ENCODE measurements at regions not wholly inside any gene's neighbourhood (a gene's known extent, or its start where the extent isn't known, plus 50 kb on each side); places are given as distances from the start of the nearest gene placed in this dataset.

DNA sequence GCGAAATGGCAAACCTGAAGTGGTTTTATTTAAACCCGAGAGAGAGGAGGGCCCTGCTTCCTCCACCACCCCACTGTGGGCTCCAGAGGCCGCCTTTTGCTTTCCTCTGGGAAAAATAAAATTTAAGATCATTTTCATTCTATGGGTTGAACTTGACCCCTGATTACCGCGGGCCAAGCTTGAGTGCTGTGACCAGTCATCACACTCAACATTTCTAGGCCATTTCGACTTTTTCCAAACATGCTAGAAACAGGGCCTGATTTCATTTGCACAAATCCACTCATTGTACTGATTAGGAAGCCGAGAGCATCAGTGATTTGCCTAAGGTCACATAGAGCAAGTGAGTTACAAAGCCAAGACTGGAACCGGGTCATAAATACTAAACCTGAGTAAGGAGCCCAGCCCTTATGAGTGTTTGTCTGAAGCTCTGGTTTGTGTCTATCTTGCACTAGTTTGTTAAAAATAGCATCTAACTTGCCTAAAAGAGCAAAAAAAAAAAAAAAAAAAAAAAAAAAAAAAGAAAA lies 179.7 kb downstream of the DLL1 start:
- H2AFZ ChIP-seq (ENCODE audit: low read depth, low read length) = no peak overlapping the region
- H3K4me2 ChIP-seq (ENCODE audit: low read length, poor library complexity, severe bottlenecking) = no peak overlapping the region
- no peak overlapping the region for H3K14ac ChIP-seq (ENCODE audit: low read length in 2 of 2)
- H3K36me3 ChIP-seq (ENCODE audit: control insufficient read depth in 1 of 2, insufficient read depth in 2 of 2, low read depth in 1 of 2, low read length in 2 of 2) = no peaks in the 10 kb centered on the region
- WGBS = 74% methylated on average over 8 of the region's 8 CpGs
- DNase-seq = no peak
- H2BK12ac ChIP-seq (ENCODE audit: low read length in 2 of 2) = no peak overlapping the region
- no peak overlapping the region for H4K91ac ChIP-seq (ENCODE audit: low read length)
- no peak overlapping the region for H4K8ac ChIP-seq (ENCODE audit: low read length)
- H2BK120ac ChIP-seq (ENCODE audit: low read depth, low read length) = no peak overlapping the region
- H3K27me3 ChIP-seq (ENCODE audit: control insufficient read depth in 1 of 2, insufficient read depth in 1 of 2, low read length in 2 of 2) = peaks cover 0 to 23% of the 10 kb centered on the region in 2 experiments
- H3K79me1 ChIP-seq (replicated peaks; ENCODE audit: low read length, poor library complexity, severe bottlenecking) = no peaks in the 10 kb centered on the region
- no peak overlapping the region for H2BK15ac ChIP-seq (ENCODE audit: low read depth, poor library complexity, severe bottlenecking)
- no peak overlapping the region for H3K4me3 ChIP-seq (ENCODE audit: insufficient read depth in 1 of 2, low read depth in 1 of 2, low read length in 2 of 2)
- no peak overlapping the region for H2AK5ac ChIP-seq (ENCODE audit: low read length, severe bottlenecking)
- H3K4ac ChIP-seq (ENCODE audit: low read depth in 1 of 2, low read length in 2 of 2) = no peak overlapping the region
- no peaks in the 10 kb centered on the region for H3K4me1 ChIP-seq (ENCODE audit: control insufficient read depth, insufficient read depth, low read depth, low read length)
- H3K9ac ChIP-seq (ENCODE audit: low read length) = no peak overlapping the region
- H2BK5ac ChIP-seq (ENCODE audit: low read depth, low read length, poor library complexity, severe bottlenecking) = no peak overlapping the region
- H3K9me3 ChIP-seq (ENCODE audit: control insufficient read depth, low read length) = no peaks in the 10 kb centered on the region
- H3K23ac ChIP-seq (ENCODE audit: low read length in 2 of 2) = no peak overlapping the region
- H3K27ac ChIP-seq (ENCODE audit: low read length, poor library complexity, severe bottlenecking) = no peak overlapping the region
- no peak overlapping the region for H3K18ac ChIP-seq (ENCODE audit: low read depth in 1 of 2, low read length in 2 of 2)

DNA sequence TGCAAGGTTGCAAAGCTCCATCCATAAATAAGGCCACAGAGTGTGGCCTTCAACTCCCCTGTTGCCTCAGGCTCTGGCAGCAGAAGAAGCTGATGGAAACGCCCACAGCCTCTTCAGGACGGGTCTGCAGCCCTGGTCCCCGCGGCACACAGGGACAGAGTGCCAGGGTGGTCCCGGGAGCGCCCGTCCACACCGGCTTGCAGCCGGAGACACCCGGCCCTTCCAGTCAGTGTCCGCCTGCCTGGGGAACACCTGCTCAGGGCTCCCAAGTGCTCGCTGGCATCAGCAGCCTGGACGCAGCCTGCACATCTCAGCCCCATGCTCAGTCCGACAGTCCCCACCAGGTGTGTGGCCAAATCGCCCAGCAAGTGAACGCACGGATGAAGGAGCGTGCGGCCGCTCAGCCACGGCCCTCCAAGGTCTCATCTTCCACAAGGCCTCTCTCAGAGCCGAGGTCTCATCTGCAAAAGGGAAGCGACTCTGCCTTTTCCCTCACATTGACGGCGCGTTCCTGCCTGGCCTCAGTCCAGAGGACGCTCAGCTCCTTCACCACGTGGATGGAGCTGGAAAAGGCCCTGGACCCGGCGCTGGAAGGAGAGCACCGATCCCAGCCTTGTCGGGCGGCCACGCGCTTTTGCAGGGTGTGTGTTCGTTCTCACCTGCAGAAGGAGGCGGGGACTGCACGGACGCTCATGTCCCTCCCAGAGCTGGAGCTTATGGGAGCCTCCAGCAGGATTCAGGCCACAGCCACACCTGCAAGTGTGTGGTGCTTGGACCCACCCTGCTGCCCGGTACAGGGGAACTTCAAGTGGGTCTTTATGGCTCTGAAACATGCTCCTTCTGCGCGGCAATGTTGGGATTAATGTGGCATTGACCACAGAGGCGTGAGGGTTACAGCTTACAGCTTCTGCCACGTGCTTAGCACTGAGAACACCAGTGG lies 180.4 kb downstream of the DLL1 start:
- no peak overlapping the region for H2BK15ac ChIP-seq (ENCODE audit: low read depth, poor library complexity, severe bottlenecking)
- H4K91ac ChIP-seq (ENCODE audit: low read length) = no peak overlapping the region
- no peak overlapping the region for H3K4me2 ChIP-seq (ENCODE audit: low read length, poor library complexity, severe bottlenecking)
- WGBS = 83% methylated on average over 44 of the region's 44 CpGs
- no peak overlapping the region for H2BK120ac ChIP-seq (ENCODE audit: low read depth, low read length)
- H3K9me3 ChIP-seq (ENCODE audit: control insufficient read depth, low read length) = peaks cover 2% of the 10 kb centered on the region
- H2BK12ac ChIP-seq (ENCODE audit: low read length in 2 of 2) = no peak overlapping the region
- no peak overlapping the region for H2AFZ ChIP-seq (ENCODE audit: low read depth, low read length)
- H3K4ac ChIP-seq (ENCODE audit: low read depth in 1 of 2, low read length in 2 of 2) = no peak overlapping the region
- no peak overlapping the region for H3K27ac ChIP-seq (ENCODE audit: low read length, poor library complexity, severe bottlenecking)
- H3K14ac ChIP-seq (ENCODE audit: low read length in 2 of 2) = no peak overlapping the region
- no peaks in the 10 kb centered on the region for H3K36me3 ChIP-seq (ENCODE audit: control insufficient read depth in 1 of 2, insufficient read depth in 2 of 2, low read depth in 1 of 2, low read length in 2 of 2)
- no peak overlapping the region for H3K23ac ChIP-seq (ENCODE audit: low read length in 2 of 2)
- H4K8ac ChIP-seq (ENCODE audit: low read length) = no peak overlapping the region
- H2BK5ac ChIP-seq (ENCODE audit: low read depth, low read length, poor library complexity, severe bottlenecking) = no peak overlapping the region
- H3K27me3 ChIP-seq (ENCODE audit: control insufficient read depth in 1 of 2, insufficient read depth in 1 of 2, low read length in 2 of 2) = peaks cover 0 to 27% of the 10 kb centered on the region in 2 experiments
- no peaks in the 10 kb centered on the region for H3K79me1 ChIP-seq (replicated peaks; ENCODE audit: low read length, poor library complexity, severe bottlenecking)
- DNase-seq = no peak
- H3K9ac ChIP-seq (ENCODE audit: low read length) = no peak overlapping the region
- no peak overlapping the region for H3K4me3 ChIP-seq (ENCODE audit: insufficient read depth in 1 of 2, low read depth in 1 of 2, low read length in 2 of 2)
- H3K18ac ChIP-seq (ENCODE audit: low read depth in 1 of 2, low read length in 2 of 2) = no peak overlapping the region
- no peak overlapping the region for H2AK5ac ChIP-seq (ENCODE audit: low read length, severe bottlenecking)
- H3K4me1 ChIP-seq (ENCODE audit: control insufficient read depth, insufficient read depth, low read depth, low read length) = no peaks in the 10 kb centered on the region

DNA sequence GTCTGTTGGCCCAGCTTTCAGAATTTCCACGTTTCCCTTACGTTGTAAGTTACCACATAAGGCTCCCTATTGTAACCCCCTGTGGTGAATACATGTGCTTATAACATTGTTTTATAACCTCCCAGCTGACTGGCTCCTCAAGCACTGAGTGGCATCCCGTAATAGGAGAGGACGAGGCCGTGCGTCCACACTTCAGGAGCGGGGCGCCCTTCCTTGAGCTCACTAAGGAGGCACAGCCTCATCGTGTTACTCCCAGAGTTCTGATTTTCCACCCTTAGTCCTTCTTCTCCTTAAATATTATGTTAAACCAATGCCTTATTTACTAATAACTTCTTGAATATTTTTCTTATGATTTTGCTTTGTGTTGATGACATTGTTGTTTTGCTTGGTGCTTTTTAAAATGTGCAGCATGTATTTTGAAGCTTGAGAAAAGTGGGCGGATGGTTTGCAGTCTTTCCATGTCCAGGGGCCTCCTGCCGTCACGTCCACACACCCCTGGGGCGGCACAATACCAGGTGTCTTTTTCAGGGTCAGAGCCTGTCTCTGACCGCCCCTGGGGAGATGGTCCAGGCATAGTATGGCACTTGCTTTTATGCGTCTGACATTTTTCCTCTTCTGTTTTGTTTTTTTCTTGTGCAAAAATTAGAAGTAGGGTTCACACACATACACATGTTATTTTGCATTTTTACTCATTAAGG lies 181.8 kb downstream of the DLL1 start:
- H4K91ac ChIP-seq (ENCODE audit: low read length) = no peak overlapping the region

DNA sequence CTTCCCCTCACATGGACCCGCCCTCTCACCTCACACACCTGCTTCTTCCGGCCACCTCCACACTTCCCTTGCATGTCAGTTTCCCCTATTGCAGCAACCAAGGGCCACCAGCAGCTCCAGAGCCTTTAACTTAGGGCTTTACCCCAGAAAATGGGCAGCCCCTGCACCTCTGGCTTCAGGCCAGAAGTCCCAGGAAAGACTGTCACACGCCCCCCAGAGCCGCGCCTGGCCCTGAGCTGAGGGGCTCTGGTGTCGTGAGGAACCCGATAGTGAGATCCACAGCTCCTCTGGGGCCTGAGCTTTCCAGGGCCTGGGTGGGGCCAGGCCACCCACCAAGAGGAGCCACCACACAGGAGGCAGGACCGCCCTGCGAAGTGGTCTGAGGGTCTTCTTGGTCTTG lies 182.4 kb downstream of the DLL1 start:
- DNase-seq = no peak
- no peak overlapping the region for H4K91ac ChIP-seq (ENCODE audit: low read length)
- no peaks in the 10 kb centered on the region for H3K4me1 ChIP-seq (ENCODE audit: control insufficient read depth, insufficient read depth, low read depth, low read length)
- no peak overlapping the region for H3K4me3 ChIP-seq (ENCODE audit: insufficient read depth in 1 of 2, low read depth in 1 of 2, low read length in 2 of 2)
- H2BK12ac ChIP-seq (ENCODE audit: low read length in 2 of 2) = no peak overlapping the region
- no peak overlapping the region for H3K23ac ChIP-seq (ENCODE audit: low read length in 2 of 2)
- no peak overlapping the region for H3K18ac ChIP-seq (ENCODE audit: low read depth in 1 of 2, low read length in 2 of 2)
- H3K4ac ChIP-seq (ENCODE audit: low read depth in 1 of 2, low read length in 2 of 2) = no peak overlapping the region
- no peak overlapping the region for H2BK15ac ChIP-seq (ENCODE audit: low read depth, poor library complexity, severe bottlenecking)
- H3K27ac ChIP-seq (ENCODE audit: low read length, poor library complexity, severe bottlenecking) = no peak overlapping the region
- 89% methylated on average over 9 of the region's 9 CpGs for WGBS
- H3K27me3 ChIP-seq (ENCODE audit: control insufficient read depth in 1 of 2, insufficient read depth in 1 of 2, low read length in 2 of 2) = peaks cover 0 to 20% of the 10 kb centered on the region in 2 experiments
- peaks cover 6% of the 10 kb centered on the region for H3K9me3 ChIP-seq (ENCODE audit: control insufficient read depth, low read length)
- no peak overlapping the region for H2BK5ac ChIP-seq (ENCODE audit: low read depth, low read length, poor library complexity, severe bottlenecking)
- no peak overlapping the region for H4K8ac ChIP-seq (ENCODE audit: low read length)
- H3K14ac ChIP-seq (ENCODE audit: low read length in 2 of 2) = no peak overlapping the region
- no peak overlapping the region for H2AFZ ChIP-seq (ENCODE audit: low read depth, low read length)
- H3K4me2 ChIP-seq (ENCODE audit: low read length, poor library complexity, severe bottlenecking) = no peak overlapping the region
- H2AK5ac ChIP-seq (ENCODE audit: low read length, severe bottlenecking) = no peak overlapping the region
- H2BK120ac ChIP-seq (ENCODE audit: low read depth, low read length) = no peak overlapping the region
- H3K36me3 ChIP-seq (ENCODE audit: control insufficient read depth in 1 of 2, insufficient read depth in 2 of 2, low read depth in 1 of 2, low read length in 2 of 2) = no peaks in the 10 kb centered on the region
- H3K79me1 ChIP-seq (replicated peaks; ENCODE audit: low read length, poor library complexity, severe bottlenecking) = no peaks in the 10 kb centered on the region
- no peak overlapping the region for H3K9ac ChIP-seq (ENCODE audit: low read length)

More for the DNA sequence above, 181.8 kb downstream of the DLL1 start:
- Histone ChIP-seq H3K27ac (ENCODE audit: low read length, poor library complexity, severe bottlenecking) (no peak overlapping the region), H3K4ac (ENCODE audit: low read depth in 1 of 2, low read length in 2 of 2) (no peak overlapping the region), H2AK5ac (ENCODE audit: low read length, severe bottlenecking) (no peak overlapping the region), H3K9me3 (ENCODE audit: control insufficient read depth, low read length) (peaks cover 6% of the 10 kb centered on the region), H2BK15ac (ENCODE audit: low read depth, poor library complexity, severe bottlenecking) (no peak overlapping the region), H2AFZ (ENCODE audit: low read depth, low read length) (no peak overlapping the region), H3K27me3 (ENCODE audit: control insufficient read depth in 1 of 2, insufficient read depth in 1 of 2, low read length in 2 of 2) (peaks cover 0 to 26% of the 10 kb centered on the region in 2 experiments), H2BK5ac (ENCODE audit: low read depth, low read length, poor library complexity, severe bottlenecking) (no peak overlapping the region), H2BK120ac (ENCODE audit: low read depth, low read length) (no peak overlapping the region), H2BK12ac (ENCODE audit: low read length in 2 of 2) (no peak overlapping the region), H3K36me3 (ENCODE audit: control insufficient read depth in 1 of 2, insufficient read depth in 2 of 2, low read depth in 1 of 2, low read length in 2 of 2) (no peaks in the 10 kb centered on the region), H3K18ac (ENCODE audit: low read depth in 1 of 2, low read length in 2 of 2) (no peak overlapping the region), H3K4me1 (ENCODE audit: control insufficient read depth, insufficient read depth, low read depth, low read length) (no peaks in the 10 kb centered on the region), H3K14ac (ENCODE audit: low read length in 2 of 2) (no peak overlapping the region), H3K9ac (ENCODE audit: low read length) (no peak overlapping the region), H3K4me3 (ENCODE audit: insufficient read depth in 1 of 2, low read depth in 1 of 2, low read length in 2 of 2) (no peak overlapping the region), H3K23ac (ENCODE audit: low read length in 2 of 2) (no peak overlapping the region), H3K79me1 (replicated peaks; ENCODE audit: low read length, poor library complexity, severe bottlenecking) (no peaks in the 10 kb centered on the region), H3K4me2 (ENCODE audit: low read length, poor library complexity, severe bottlenecking) (no peak overlapping the region), H4K8ac (ENCODE audit: low read length) (no peak overlapping the region)
- WGBS = 81% methylated on average over 14 of the region's 15 CpGs
- no peak for DNase-seq

All from mesenchymal stem cell (in vitro differentiated cells and primary cell).